NCI-H2029 (cell line): ENCODE measurements at regions not wholly inside any gene's neighbourhood (a gene's known extent, or its start where the extent isn't known, plus 50 kb on each side); places are given as distances from the start of the nearest gene placed in this dataset.
"Not testable (repeated sequence)": the region's sequence is repeated elsewhere in the genome, so short reads cannot be mapped to it uniquely, and the experiment has no call there.

Source experiments
- DNase-seq: peaks from one replicate; lab custom pipeline; 2025; lab: John Stamatoyannopoulos, UW

GRCh38 chr4:14111730-14112181, 484.2 kb upstream of the BOD1L1 start:
- DNase-seq, result no peak

- no peak for DNase-seq
These were observed 487.6 kb upstream of the BOD1L1 start for GRCh38 chr4:14115106-14115505.

- DNase-seq, result no peak
These were observed 490.2 kb upstream of the BOD1L1 start for GRCh38 chr4:14117575-14118238.

GRCh38 chr4:14124816-14125215, 497.3 kb upstream of the BOD1L1 start:
- DNase-seq, result no peak

GRCh38 chr4:14125375-14126129, 498.0 kb upstream of the BOD1L1 start:
- DNase-seq, result no peak

GRCh38 chr4:14130551-14130950, 503.0 kb upstream of the BOD1L1 start:
- no peak for DNase-seq

GRCh38 chr4:14131335-14131734, 503.8 kb upstream of the BOD1L1 start:
- no peak for DNase-seq

GRCh38 chr4:14132301-14132700, 504.8 kb upstream of the BOD1L1 start:
- no peak for DNase-seq

- DNase-seq, result no peak
These were observed 510.6 kb upstream of the BOD1L1 start for GRCh38 chr4:14138106-14138505.

- no peak for DNase-seq
These were observed 516.4 kb upstream of the BOD1L1 start for GRCh38 chr4:14143892-14144291.

GRCh38 chr4:14149176-14150053, 521.9 kb upstream of the BOD1L1 start:
- no peak for DNase-seq

GRCh38 chr4:14151101-14151500, 523.6 kb upstream of the BOD1L1 start:
- DNase-seq, result no peak

GRCh38 chr4:14152834-14153519, 525.5 kb upstream of the BOD1L1 start:
- no peak for DNase-seq

- DNase-seq, result no peak
These were observed 528.3 kb upstream of the BOD1L1 start for GRCh38 chr4:14155803-14156202.

- DNase-seq, result no peak
These were observed 529.7 kb upstream of the BOD1L1 start for GRCh38 chr4:14157262-14157661.

GRCh38 chr4:14165222-14165920, 537.8 kb upstream of the BOD1L1 start:
- DNase-seq, result no peak

GRCh38 chr4:14167876-14168510, 540.5 kb upstream of the BOD1L1 start:
- no peak for DNase-seq

- peak; percentile 62 for DNase-seq
These were observed 541.4 kb upstream of the BOD1L1 start for GRCh38 chr4:14168919-14169318.

- DNase-seq, result no peak
These were observed 541.9 kb upstream of the BOD1L1 start for GRCh38 chr4:14169460-14169859.

- DNase-seq, result not testable (repeated sequence)
These were observed 542.4 kb upstream of the BOD1L1 start for GRCh38 chr4:14169940-14170339.

GRCh38 chr4:14176613-14177012, 549.1 kb upstream of the BOD1L1 start:
- no peak for DNase-seq
